H9 (cell line): ENCODE measurements at regions not wholly inside any gene's neighbourhood (a gene's known extent, or its start where the extent isn't known, plus 50 kb on each side); places are given as distances from the start of the nearest gene placed in this dataset.

Experiments used
- DNase-seq: peaks from one replicate; pipeline ENCODE4 v3.0.0-alpha.2; 2017
- H2AFZ ChIP-seq: one replicate; pipeline ENCODE4 v1.6.1; 2013; ENCODE audit warnings: mild to moderate bottlenecking, low read length, control low read depth, moderate library complexity
- H2AK5ac ChIP-seq: 2 replicates; pipeline ENCODE4 v1.6.1; 2013; ENCODE audit warnings: low read length, control low read depth, mixed read lengths; ENCODE audit not compliant: insufficient read length
- H2BK120ac ChIP-seq: one replicate; pipeline ENCODE4 v1.6.1; 2013; ENCODE audit warnings: low read depth, mild to moderate bottlenecking, low read length, control low read depth, inconsistent platforms; ENCODE audit not compliant: poor library complexity, severe bottlenecking
- H2BK12ac ChIP-seq: 2 replicates; pipeline ENCODE4 v1.6.1; 2013; ENCODE audit warnings: low read length, control low read depth, mixed read lengths, low read depth; ENCODE audit not compliant: insufficient read length
- H2BK15ac ChIP-seq: 2 replicates; pipeline ENCODE4 v1.6.1; 2013; ENCODE audit warnings: low read depth, low read length, control low read depth
- H2BK20ac ChIP-seq: one replicate; pipeline ENCODE4 v1.6.1; 2013; ENCODE audit warnings: low read depth, mild to moderate bottlenecking, low read length, control low read depth, inconsistent platforms; ENCODE audit not compliant: poor library complexity, severe bottlenecking
- H2BK5ac ChIP-seq: 2 replicates; pipeline ENCODE4 v1.6.1; 2013; ENCODE audit warnings: low read length, control low read depth, mixed read lengths; ENCODE audit not compliant: insufficient read length
- H3K14ac ChIP-seq: 2 replicates; pipeline ENCODE4 v1.6.1; 2013; ENCODE audit warnings: low read length, control low read depth; ENCODE audit not compliant: insufficient read depth
- H3K18ac ChIP-seq: 2 replicates; pipeline ENCODE4 v1.6.1; 2013; ENCODE audit warnings: low read depth, mild to moderate bottlenecking, mixed read lengths, low read length, control low read depth; ENCODE audit not compliant: insufficient read length
- H3K23ac ChIP-seq: 2 replicates; pipeline ENCODE4 v1.6.1; 2013; ENCODE audit warnings: low read length, control low read depth, mixed read lengths, low read depth; ENCODE audit not compliant: insufficient read length
- H3K23me2 ChIP-seq: 2 replicates; pipeline ENCODE4 v1.6.1; 2013; ENCODE audit warnings: low read depth, mild to moderate bottlenecking, mixed read lengths, low read length, control low read depth; ENCODE audit not compliant: insufficient read length, poor library complexity, severe bottlenecking
- H3K27ac ChIP-seq: 2 replicates; pipeline ENCODE4 v1.5.1; 2013; ENCODE audit warnings: low read length, control low read depth, mixed read lengths, low read depth; ENCODE audit not compliant: insufficient read length
- H3K27me3 ChIP-seq: 2 replicates; pipeline ENCODE4 v1.6.1; 2013; ENCODE audit warnings: low read length, control low read depth, inconsistent platforms; ENCODE audit not compliant: insufficient read depth
- H3K4ac ChIP-seq: 2 replicates; pipeline ENCODE4 v1.6.1; 2013; ENCODE audit warnings: low read depth, mild to moderate bottlenecking, control low read depth, inconsistent platforms, low read length, moderate library complexity
- H3K4me1 ChIP-seq: 2 replicates; pipeline ENCODE4 v1.6.1; 2013; ENCODE audit warnings: low read length, control low read depth, inconsistent platforms; ENCODE audit not compliant: insufficient read depth
- H3K4me2 ChIP-seq: 2 replicates; pipeline ENCODE4 v1.6.1; 2013; ENCODE audit warnings: low read length, control low read depth, mixed read lengths; ENCODE audit not compliant: insufficient read length, insufficient read depth
- H3K56ac ChIP-seq: 2 replicates; pipeline ENCODE4 v1.6.1; 2013; ENCODE audit warnings: low read depth, mild to moderate bottlenecking, mixed read lengths, low read length, control low read depth; ENCODE audit not compliant: insufficient read length
- H3K79me1 ChIP-seq: 2 replicates; pipeline ENCODE4 v1.6.1; 2013; ENCODE audit warnings: low read depth, mild to moderate bottlenecking, moderate library complexity, low read length, control low read depth, inconsistent platforms; ENCODE audit not compliant: insufficient read depth, poor library complexity, severe bottlenecking
- H3K79me2 ChIP-seq: 2 replicates; pipeline ENCODE4 v1.6.1; 2013; ENCODE audit warnings: low read length, control low read depth, inconsistent platforms; ENCODE audit not compliant: insufficient read depth
- H3K9ac ChIP-seq: 2 replicates; pipeline ENCODE4 v1.6.1; 2013; ENCODE audit warnings: low read length, control low read depth, mixed read lengths; ENCODE audit not compliant: insufficient read length; ENCODE audit errors: extremely low read depth
- H3K9me3 ChIP-seq: one replicate; pipeline ENCODE4 v1.6.1; 2013; ENCODE audit warnings: low read depth, low read length, inconsistent platforms; ENCODE audit not compliant: control insufficient read depth
- H3T11ph ChIP-seq: one replicate; pipeline ENCODE4 v1.6.1; 2013; ENCODE audit warnings: mild to moderate bottlenecking, low read length, control low read depth, inconsistent platforms
- H4K20me1 ChIP-seq: one replicate; pipeline ENCODE4 v1.6.1; 2013; ENCODE audit not compliant: control insufficient read depth, insufficient read length, insufficient read depth
- H4K5ac ChIP-seq: 2 replicates; pipeline ENCODE4 v1.6.1; 2013; ENCODE audit warnings: low read depth, mild to moderate bottlenecking, mixed read lengths, low read length, control low read depth; ENCODE audit not compliant: insufficient read length
- H4K8ac ChIP-seq: replicated peaks from 2 replicates; pipeline ENCODE4 v1.6.1; 2013; ENCODE audit warnings: low read length, control low read depth, mixed read lengths, low read depth; ENCODE audit not compliant: insufficient read length
- H4K91ac ChIP-seq: 2 replicates; pipeline ENCODE4 v1.6.1; 2013; ENCODE audit warnings: low read depth, mild to moderate bottlenecking, moderate library complexity, mixed read lengths, low read length, control low read depth; ENCODE audit not compliant: insufficient read length
- H3K27ac Mint-ChIP-seq, 3 experiments: 2 replicates in 2 of 3; 3 replicates in 1 of 3; pipeline ENCODE4 v1.8.0; 2020 to 2021; ENCODE audit warnings: mixed read lengths in 3 of 3, mild to moderate bottlenecking in 1 of 3, moderate library complexity in 1 of 3
- H3K27me3 Mint-ChIP-seq: 2 replicates; pipeline ENCODE4 v1.8.0; 2021; ENCODE audit warnings: low read depth, mild to moderate bottlenecking, moderate library complexity, mixed read lengths
- H3K36me3 Mint-ChIP-seq, 3 experiments: 2 replicates in 2 of 3; 3 replicates in 1 of 3; pipeline ENCODE4 v1.8.0; 2020 to 2021; ENCODE audit warnings: low read depth in 3 of 3, mixed read lengths in 3 of 3; ENCODE audit not compliant: insufficient read depth in 1 of 3
- H3K4me1 Mint-ChIP-seq, 2 experiments: 2 replicates each; pipeline ENCODE4 v1.8.0; 2020; ENCODE audit warnings: mixed read lengths in 2 of 2
- H3K4me3 Mint-ChIP-seq, 2 experiments: 2 replicates in 1 of 2; 3 replicates in 1 of 2; pipeline ENCODE4 v1.8.0; 2020 to 2021; ENCODE audit warnings: mild to moderate bottlenecking in 2 of 2, mixed read lengths in 2 of 2, moderate library complexity in 1 of 2
- H3K9me3 Mint-ChIP-seq, 2 experiments: 2 replicates in 1 of 2; 3 replicates in 1 of 2; pipeline ENCODE4 v1.8.0; 2020; ENCODE audit warnings: mild to moderate bottlenecking in 2 of 2, mixed read lengths in 2 of 2, moderate library complexity in 1 of 2
- WGBS: extraction: QIAGEN DNeasy Blood & Tissue Kit; methylation state at CpG from one replicate; pipeline ENCODE4 v1.1.7; 2013; ENCODE audit warnings: missing lambda C conversion rate, low lambda C conversion rate, mixed read lengths; ENCODE audit not compliant: insufficient read length; ENCODE audit errors: extremely low coverage; 5-methylcytosine and 5-hydroxymethylcytosine counted together
- TF ChIP-seq, protein P1 (sequence below): fragments of 200-600 bp; sonication (generic); conservative IDR thresholded peaks from 3 replicates; pipeline ENCODE4 v1.8.0; 2021; ENCODE audit warnings: antibody characterized with exemption, mild to moderate bottlenecking

GRCh38 chr2:84217456-84217855 lies 241.6 kb downstream of the SUCLG1 start:
- H3K14ac ChIP-seq, result no peak overlapping the region
- no peaks in the 10 kb centered on the region for H3K9me3 ChIP-seq
- H4K20me1 ChIP-seq, result no peaks in the 10 kb centered on the region
- H3K56ac ChIP-seq, result no peak overlapping the region
- no peak overlapping the region for H2BK5ac ChIP-seq
- no peak overlapping the region for H4K8ac ChIP-seq
- no peak overlapping the region for H2BK120ac ChIP-seq
- H2BK20ac ChIP-seq, result no peak overlapping the region
- no peak overlapping the region for H3K23ac ChIP-seq
- no peak overlapping the region for H3K4me2 ChIP-seq
- no peaks in the 10 kb centered on the region for H3K23me2 ChIP-seq
- H2AK5ac ChIP-seq, result no peak overlapping the region
- Mint-ChIP-seq H3K4me1 (peaks cover 9 to 16% of the 10 kb centered on the region in 2 experiments; a peak in 3 of 4 replicates), H3K27ac (peak overlapping the region in 2 of 3 experiments; percentile 78 to 79; a peak in 3 of 7 replicates), H3K36me3 (no peaks in the 10 kb centered on the region; a peak in 1 of 7 replicates), H3K9me3 (0 out of 5 replicates have a peak, but pooled peaks cover 0 to 3% of the 10 kb centered on the region in 2 experiments), H3K4me3 (no peak overlapping the region), H3K27me3 (no peaks in the 10 kb centered on the region)
- TF ChIP-seq, protein P1, sequence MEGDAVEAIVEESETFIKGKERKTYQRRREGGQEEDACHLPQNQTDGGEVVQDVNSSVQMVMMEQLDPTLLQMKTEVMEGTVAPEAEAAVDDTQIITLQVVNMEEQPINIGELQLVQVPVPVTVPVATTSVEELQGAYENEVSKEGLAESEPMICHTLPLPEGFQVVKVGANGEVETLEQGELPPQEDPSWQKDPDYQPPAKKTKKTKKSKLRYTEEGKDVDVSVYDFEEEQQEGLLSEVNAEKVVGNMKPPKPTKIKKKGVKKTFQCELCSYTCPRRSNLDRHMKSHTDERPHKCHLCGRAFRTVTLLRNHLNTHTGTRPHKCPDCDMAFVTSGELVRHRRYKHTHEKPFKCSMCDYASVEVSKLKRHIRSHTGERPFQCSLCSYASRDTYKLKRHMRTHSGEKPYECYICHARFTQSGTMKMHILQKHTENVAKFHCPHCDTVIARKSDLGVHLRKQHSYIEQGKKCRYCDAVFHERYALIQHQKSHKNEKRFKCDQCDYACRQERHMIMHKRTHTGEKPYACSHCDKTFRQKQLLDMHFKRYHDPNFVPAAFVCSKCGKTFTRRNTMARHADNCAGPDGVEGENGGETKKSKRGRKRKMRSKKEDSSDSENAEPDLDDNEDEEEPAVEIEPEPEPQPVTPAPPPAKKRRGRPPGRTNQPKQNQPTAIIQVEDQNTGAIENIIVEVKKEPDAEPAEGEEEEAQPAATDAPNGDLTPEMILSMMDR, result no peak
- no peaks in the 10 kb centered on the region for H3K79me2 ChIP-seq
- no peak overlapping the region for H3K18ac ChIP-seq
- H3T11ph ChIP-seq, result no peak overlapping the region
- no peaks in the 10 kb centered on the region for H3K27me3 ChIP-seq
- no peak overlapping the region for H4K5ac ChIP-seq
- H3K27ac ChIP-seq, result no peak overlapping the region
- no CpG with 5 or more reads among the region's 7 CpGs for WGBS
- no peak overlapping the region for H3K4ac ChIP-seq
- no peak overlapping the region for H3K9ac ChIP-seq
- no peaks in the 10 kb centered on the region; the same call in 1 of the 2 replicates for H3K4me1 ChIP-seq
- H3K79me1 ChIP-seq, result no peaks in the 10 kb centered on the region
- H4K91ac ChIP-seq, result no peak overlapping the region
- no peak for DNase-seq
- H2BK12ac ChIP-seq, result no peak overlapping the region
- no peak overlapping the region for H2BK15ac ChIP-seq
- H2AFZ ChIP-seq, result no peak overlapping the region
